Liver (tissue), 7 donors: ENCODE measurements at regions not wholly inside any gene's neighbourhood (a gene's known extent, or its start where the extent isn't known, plus 50 kb on each side); places are given as distances from the start of the nearest gene placed in this dataset.

Experiments
- DNase-seq: peaks from one replicate; pipeline ENCODE4 v3.0.0-alpha.2; 2017; ENCODE audit warnings: low spot score
- H3K27ac ChIP-seq, 2 donors: one replicate each; pipeline ENCODE4 v1.7.0; 2013; ENCODE audit warnings: inconsistent platforms in 2 of 2, low read length in 2 of 2, control low read depth in 1 of 2, low read depth in 1 of 2, mild to moderate bottlenecking in 1 of 2
- H3K27me3 ChIP-seq, 4 donors: one replicate each; pipeline versions ENCODE4 v1.6.1 to v1.7.0; 2013; ENCODE audit warnings: low read length in 3 of 4, inconsistent platforms in 1 of 4, mild to moderate bottlenecking in 1 of 4, moderate library complexity in 1 of 4; ENCODE audit not compliant: control insufficient read depth in 4 of 4, insufficient read depth in 4 of 4
- H3K36me3 ChIP-seq, 4 donors: one replicate each; pipeline versions ENCODE4 v1.6.1 to v1.7.0; 2013; ENCODE audit warnings: low read length in 3 of 4, mild to moderate bottlenecking in 3 of 4, low read depth in 1 of 4, moderate library complexity in 1 of 4; ENCODE audit not compliant: control insufficient read depth in 4 of 4, insufficient read depth in 3 of 4
- H3K4me1 ChIP-seq, 4 donors: one replicate each; pipeline versions ENCODE4 v1.6.1 to v1.7.0; 2013; ENCODE audit warnings: low read length in 3 of 4, mild to moderate bottlenecking in 3 of 4, moderate library complexity in 1 of 4; ENCODE audit not compliant: control insufficient read depth in 4 of 4, insufficient read depth in 4 of 4
- H3K4me3 ChIP-seq, 3 donors: one replicate each; pipeline versions ENCODE4 v1.6.1 to v1.7.0; 2013; ENCODE audit warnings: low read length in 3 of 3, control low read depth in 1 of 3, low read depth in 1 of 3, mild to moderate bottlenecking in 1 of 3
- H3K9ac ChIP-seq, 2 donors: one replicate each; pipeline ENCODE4 v1.7.0; 2013; ENCODE audit warnings: low read length in 2 of 2, mild to moderate bottlenecking in 2 of 2, moderate library complexity in 2 of 2, control low read depth in 1 of 2, low read depth in 1 of 2
- H3K9me3 ChIP-seq, 4 donors: one replicate each; pipeline versions ENCODE4 v1.6.1 to v1.7.0; 2013; ENCODE audit warnings: low read length in 3 of 4; ENCODE audit not compliant: control insufficient read depth in 4 of 4
- EGR1 ChIP-seq, 2 donors: IDR thresholded peaks; 2 replicates each; pipeline ENCODE4 v1.6.1; 2016 to 2018; ENCODE audit warnings: antibody characterized with exemption in 2 of 2, low read depth in 2 of 2
- FOXA1 ChIP-seq: IDR thresholded peaks from 2 replicates; pipeline ENCODE4 v1.6.1; 2016; ENCODE audit warnings: antibody characterized with exemption
- GABPA ChIP-seq, 2 donors: IDR thresholded peaks in 1 of 2; conservative IDR thresholded peaks in 1 of 2; 2 replicates each; pipeline ENCODE4 v1.6.1; 2016; ENCODE audit warnings: antibody characterized with exemption in 2 of 2, mild to moderate bottlenecking in 1 of 2, moderate library complexity in 1 of 2
- HNF4G ChIP-seq: IDR thresholded peaks from 2 replicates; pipeline ENCODE4 v1.6.1; 2016; ENCODE audit warnings: antibody characterized with exemption
- JUND ChIP-seq, 2 donors: IDR thresholded peaks; 2 replicates each; pipeline ENCODE4 v1.6.1; 2016; ENCODE audit warnings: antibody characterized with exemption in 2 of 2
- NR2F2 ChIP-seq: IDR thresholded peaks from 2 replicates; pipeline ENCODE4 v1.6.1; 2016; ENCODE audit warnings: antibody characterized with exemption
- RAD21 ChIP-seq, 2 donors: IDR thresholded peaks; 2 replicates each; pipeline ENCODE4 v1.6.1; 2016; ENCODE audit warnings: antibody characterized with exemption in 2 of 2, mild to moderate bottlenecking in 2 of 2
- REST ChIP-seq: IDR thresholded peaks from 2 replicates; pipeline ENCODE4 v1.6.1; 2016; ENCODE audit warnings: antibody characterized with exemption, mild to moderate bottlenecking
- RXRA ChIP-seq, 2 donors: IDR thresholded peaks; 2 replicates each; pipeline ENCODE4 v1.6.1; 2017 to 2018; ENCODE audit warnings: antibody characterized with exemption in 2 of 2, mild to moderate bottlenecking in 1 of 2
- SP1 ChIP-seq: IDR thresholded peaks from 2 replicates; pipeline ENCODE4 v1.6.1; 2018; ENCODE audit warnings: antibody characterized with exemption, mild to moderate bottlenecking
- TAF1 ChIP-seq: conservative IDR thresholded peaks from 2 replicates; pipeline ENCODE4 v1.6.1; 2016; ENCODE audit warnings: antibody characterized with exemption, mild to moderate bottlenecking
- YY1 ChIP-seq: IDR thresholded peaks from 2 replicates; pipeline ENCODE4 v1.6.1; 2016; ENCODE audit warnings: antibody characterized with exemption, mild to moderate bottlenecking
- WGBS: extraction: QIAGEN DNeasy Blood & Tissue Kit; methylation state at CpG from one replicate; pipeline ENCODE4 v1.1.7; 2013; 5-methylcytosine and 5-hydroxymethylcytosine counted together
- donor health status: healthy.
- donor health status: healthy.
- donor health status: healthy.
- donor health status: healthy.

GRCh38 chr1:234866007-234866866, 256.3 kb upstream of the IRF2BP2 start:
- no peak for TF ChIP-seq TAF1
- no peak for TF ChIP-seq NR2F2
- TF ChIP-seq RXRA (IDR thresholded peaks at IDR 0.05), result peak in 1 of 2 donors; percentile 22
- no peak for TF ChIP-seq EGR1 (IDR thresholded peaks at IDR 0.05; ENCODE audit: low read depth in 2 of 2)
- TF ChIP-seq JUND (IDR thresholded peaks at IDR 0.05), result peak in 1 of 2 donors; percentile 29
- peak; percentile 13 for TF ChIP-seq SP1
- Histone ChIP-seq H3K4me1 (peaks cover 0 to 5% (median 2%) of the 10 kb centered on the region in 4 donors), H3K4me3 (no peak overlapping the region), H3K27ac (no peak overlapping the region), H3K9ac (no peak overlapping the region), H3K9me3 (no peaks in the 10 kb centered on the region), H3K36me3 (no peaks in the 10 kb centered on the region), H3K27me3 (no peaks in the 10 kb centered on the region)
- DNase-seq, result no peak
- WGBS, result 80% methylated on average over 18 of the region's 18 CpGs

- H3K27ac ChIP-seq, result no peak overlapping the region
- 98% methylated on average over 7 of the region's 7 CpGs for whole genome bisulfite sequencing
Measured at GRCh38 chr1:234865171-234866006, 255.4 kb upstream of the IRF2BP2 start.

More at GRCh38 chr1:234865171-234866006, 255.4 kb upstream of the IRF2BP2 start:
- no peaks in the 10 kb centered on the region for H3K9me3 ChIP-seq
- H3K27me3 ChIP-seq, result no peaks in the 10 kb centered on the region
- H3K4me3 ChIP-seq, result no peak overlapping the region
- no peak overlapping the region for H3K9ac ChIP-seq
- no peak for DNase-seq
- no peaks in the 10 kb centered on the region for H3K36me3 ChIP-seq
- peaks cover 0 to 5% (median 2%) of the 10 kb centered on the region in 4 donors for H3K4me1 ChIP-seq
- no peak for TF ChIP-seq REST
- TF ChIP-seq SP1, result no peak
- no peak for TF ChIP-seq FOXA1
- no peak for TF ChIP-seq HNF4G
- TF ChIP-seq YY1, result no peak
- no peak for TF ChIP-seq GABPA (IDR thresholded peaks at IDR 0.05 in 1 of 2, conservative IDR thresholded peaks at IDR 0.05 in 1 of 2)
- TF ChIP-seq RAD21 (IDR thresholded peaks at IDR 0.05), result no peak
- TF ChIP-seq EGR1 (IDR thresholded peaks at IDR 0.05; ENCODE audit: low read depth in 2 of 2), result no peak
